GM12878 (cell line): ENCODE measurements at regions not wholly inside any gene's neighbourhood (a gene's known extent, or its start where the extent isn't known, plus 50 kb on each side); places are given as distances from the start of the nearest gene placed in this dataset.

Experiments used
- ATAC-seq: fragments of 200-7000 bp; cut with Tn5 transposase; 3 replicates; pipeline ENCODE4 v1.9.1; 2020; ENCODE audit warnings: mild to moderate bottlenecking, moderate library complexity
- BruUV-seq: library from RNA; stranded (reverse); fragments of 400-500 nt; replicated peaks from 2 replicates; lab custom pipeline; 2021; lab: Mats Ljungman, UMichigan
- CTCF ChIA-PET: fragments of 300-600 bp; sonication (Branson Sonifier 250); formaldehyde crosslinking; extraction: SDS; loops from one replicate; lab custom pipeline; 2021; ENCODE audit warnings: inconsistent platforms; lab: Yijun Ruan, JAX
- POLR2A ChIA-PET: fragments of 350-600 bp; formaldehyde crosslinking; extraction: SDS; loops from one replicate; lab custom pipeline; 2021; ENCODE audit warnings: inconsistent platforms; lab: Charles Lee
- RAD21 ChIA-PET: fragments of 300-600 bp; sonication (Branson Sonifier 250); formaldehyde crosslinking; loops from one replicate; lab custom pipeline; 2023; ENCODE audit warnings: antibody characterized with exemption; ENCODE audit not compliant: unreplicated experiment; lab: Charles Lee
- SMC1A ChIA-PET: fragments of 300-600 bp; sonication (Branson Sonifier 250); formaldehyde crosslinking; loops from one replicate; lab custom pipeline; 2023; ENCODE audit not compliant: unreplicated experiment, uncharacterized antibody; lab: Charles Lee
- DNase-seq: peaks from one replicate; pipeline ENCODE4 v3.0.0-alpha.2; 2011; ENCODE audit warnings: low read depth, low spot score
- FAIRE-seq: peaks from 3 replicates; lab custom pipeline; 2011; peaks lifted over from hg19 to GRCh38; lab: Jason Lieb, UNC
- H2AFZ ChIP-seq: 2 replicates; pipeline ENCODE4 v1.6.0; 2011; ENCODE audit warnings: low read depth, low read length, control low read depth; ENCODE audit not compliant: control insufficient read depth
- H3K27ac ChIP-seq: 2 replicates; pipeline ENCODE4 v1.5.1; 2011; ENCODE audit warnings: control low read depth; ENCODE audit not compliant: control insufficient read depth, insufficient read depth
- H3K27me3 ChIP-seq, 2 experiments: replicated peaks in 1 of 2; 2 replicates each; pipeline versions ENCODE4 v1.6.0 to v1.6.1; 2011; ENCODE audit warnings: low read length in 1 of 2; ENCODE audit not compliant: control insufficient read depth in 2 of 2, insufficient read depth in 2 of 2
- H3K36me3 ChIP-seq, 2 experiments: 2 replicates each; pipeline ENCODE4 v1.5.1; 2011; ENCODE audit warnings: low read length in 1 of 2; ENCODE audit not compliant: control insufficient read depth in 2 of 2, insufficient read depth in 2 of 2
- H3K4me1 ChIP-seq: 2 replicates; pipeline ENCODE4 v1.6.1; 2011; ENCODE audit warnings: mild to moderate bottlenecking, low read length, moderate library complexity, mixed read lengths; ENCODE audit not compliant: control insufficient read depth, insufficient read depth
- H3K4me2 ChIP-seq: 2 replicates; pipeline ENCODE4 v1.6.0; 2011; ENCODE audit warnings: control low read depth; ENCODE audit not compliant: control insufficient read depth, insufficient read depth
- H3K4me3 ChIP-seq: fragments of 200-600 bp; sonication (generic); 2 replicates; pipeline ENCODE4 v1.5.1; 2016
- H3K79me2 ChIP-seq: 2 replicates; pipeline ENCODE4 v1.6.0; 2011; ENCODE audit warnings: low read length; ENCODE audit not compliant: control insufficient read depth, insufficient read depth
- H3K9ac ChIP-seq: 2 replicates; pipeline ENCODE4 v1.8.0; 2011; ENCODE audit warnings: low read length, control low read depth, mixed read lengths; ENCODE audit not compliant: control insufficient read depth, insufficient read depth
- H3K9me3 ChIP-seq: replicated peaks from 3 replicates; pipeline ENCODE4 v1.5.1; 2011; ENCODE audit warnings: mild to moderate bottlenecking, low read length; ENCODE audit not compliant: control insufficient read depth, insufficient read depth
- H4K20me1 ChIP-seq: 2 replicates; pipeline ENCODE4 v1.6.0; 2011; ENCODE audit not compliant: control insufficient read depth, insufficient read depth
- CHD4 ChIP-seq: fragments of 200-600 bp; sonication (generic); IDR thresholded peaks from 2 replicates; pipeline ENCODE4 v1.6.1; 2016; ENCODE audit warnings: mild to moderate bottlenecking
- DPF2 ChIP-seq: fragments of 450-650 bp; IDR thresholded peaks from 2 replicates; pipeline ENCODE4 v1.6.1; 2017; ENCODE audit warnings: mild to moderate bottlenecking
- HDAC2 ChIP-seq: fragments of 200-600 bp; sonication (generic); IDR thresholded peaks from 2 replicates; pipeline ENCODE4 v1.6.1; 2017
- MLLT1 ChIP-seq: fragments of 450-650 bp; IDR thresholded peaks from 2 replicates; pipeline ENCODE4 v1.6.1; 2016; ENCODE audit warnings: mild to moderate bottlenecking
- MTA2 ChIP-seq: fragments of 450-650 bp; IDR thresholded peaks from 2 replicates; pipeline ENCODE4 v1.6.1; 2016; ENCODE audit warnings: low read depth, mild to moderate bottlenecking, moderate library complexity
- MTA3 ChIP-seq: IDR thresholded peaks from 2 replicates; pipeline ENCODE4 v1.6.1; 2012; ENCODE audit warnings: low read length, inconsistent platforms, borderline replicate concordance
- MXI1 ChIP-seq: fragments of 150-350 bp; IDR thresholded peaks from 2 replicates; pipeline ENCODE4 v1.6.1; 2011; ENCODE audit warnings: low read depth, mild to moderate bottlenecking, inconsistent platforms, low read length, improper control_type of control experiment
- NFIC ChIP-seq: IDR thresholded peaks from 2 replicates; pipeline ENCODE4 v1.6.1; 2012; ENCODE audit warnings: low read depth, mild to moderate bottlenecking, inconsistent platforms, low read length, moderate library complexity
- TCF7 ChIP-seq: IDR thresholded peaks from 2 replicates; pipeline ENCODE4 v1.6.1; 2014; ENCODE audit warnings: antibody characterized with exemption, borderline replicate concordance
- ZNF592 ChIP-seq: fragments of 450-650 bp; IDR thresholded peaks from 2 replicates; pipeline ENCODE4 v1.6.1; 2017; ENCODE audit warnings: mild to moderate bottlenecking, moderate library complexity
- WGBS: methylation state at CpG from one replicate; pipeline ENCODE4 v1.1.6; 2016; ENCODE audit warnings: low lambda C conversion rate; ENCODE audit not compliant: insufficient replicate concordance, insufficient coverage; ENCODE audit errors: missing lambda C conversion rate; 5-methylcytosine and 5-hydroxymethylcytosine counted together
- in situ Hi-C: fragments of 300-500 bp; cut with MboI; formaldehyde crosslinking; loops from 9 replicates; pipeline ENCODE4 v1.14.3; 2018; ENCODE audit warnings: mixed read lengths
- intact Hi-C: fragments of 100-400 bp; cut with micrococcal nuclease; formaldehyde crosslinking; loops from one replicate; pipeline ENCODE4 v1.14.2; 2022; ENCODE audit not compliant: unreplicated experiment

GRCh38 chr2:16511041-16511440, 154.6 kb downstream of the CYRIA start:
- CTCF ChIA-PET, result interaction anchor here (1.6 kb wide), 1 partner anchor 14 kb away, joined by 4 read pairs; no protein-coding TSS in a partner anchor
- FAIRE-seq (no peak), ATAC-seq (no peak), DNase-seq (no peak)
- in situ Hi-C loops (no loop called here), intact Hi-C loops (no loop called here)
- no peaks in the 10 kb centered on the region for H3K79me2 ChIP-seq
- RAD21 ChIA-PET, result no interaction called here
- H3K27ac ChIP-seq, result no peak overlapping the region
- H2AFZ ChIP-seq, result no peak overlapping the region
- no peaks in the 10 kb centered on the region for H3K4me1 ChIP-seq
- 6% methylated on average over 4 of the region's 4 CpGs for WGBS
- no peak overlapping the region for H3K9ac ChIP-seq
- H4K20me1 ChIP-seq, result no peaks in the 10 kb centered on the region
- POLR2A ChIA-PET, result no interaction called here
- H3K4me3 ChIP-seq, result no peak overlapping the region
- H3K9me3 ChIP-seq, result no peaks in the 10 kb centered on the region
- SMC1A ChIA-PET, result no interaction called here
- peaks cover 4 to 11% of the 10 kb centered on the region in 2 experiments; a peak in 3 of 4 replicates for H3K27me3 ChIP-seq
- no peak for TF ChIP-seq MTA3
- no peak overlapping the region for H3K4me2 ChIP-seq
- no peaks in the 10 kb centered on the region for H3K36me3 ChIP-seq
- no TSS peak for BruUV-seq

GRCh38 chr2:16509042-16509441, 156.6 kb downstream of the CYRIA start:
- Histone ChIP-seq H3K9me3 (no peaks in the 10 kb centered on the region), H3K9ac (no peak overlapping the region), H4K20me1 (no peaks in the 10 kb centered on the region), H3K27me3 (peaks cover 4 to 11% of the 10 kb centered on the region in 2 experiments; a peak in 3 of 4 replicates), H3K27ac (no peak overlapping the region), H3K36me3 (no peaks in the 10 kb centered on the region), H3K79me2 (no peaks in the 10 kb centered on the region), H3K4me1 (no peaks in the 10 kb centered on the region), H2AFZ (no peak overlapping the region), H3K4me2 (no peak overlapping the region), H3K4me3 (no peak overlapping the region)
- FAIRE-seq (no peak), ATAC-seq (no peak), DNase-seq (no peak)
- SMC1A ChIA-PET, result interaction anchor here (1.6 kb wide), 1 partner anchor 12 kb away, joined by 3 read pairs; no protein-coding TSS in a partner anchor
- RAD21 ChIA-PET, result no interaction called here
- in situ Hi-C loops, result no loop called here
- CTCF ChIA-PET, result interaction anchor here (0.5 to 0.9 kb wide), 2 partner anchors 246 to 411 kb away, joined by 3 to 4 read pairs; no protein-coding TSS in a partner anchor
- intact Hi-C loops, result loop anchor here (5.0 kb wide), 1 partner anchor 872 kb away; no protein-coding TSS in a partner anchor
- POLR2A ChIA-PET, result no interaction called here
- BruUV-seq, result no TSS peak
- 35% methylated on average over 3 of the region's 3 CpGs for WGBS
- TF ChIP-seq HDAC2 (no peak), DPF2 (no peak), ZNF592 (no peak), MLLT1 (no peak), NFIC (no peak), MXI1 (no peak), CHD4 (no peak), TCF7 (no peak), MTA2 (no peak)
